GM23248 (cell line): ENCODE measurements at regions not wholly inside any gene's neighbourhood (a gene's known extent, or its start where the extent isn't known, plus 50 kb on each side); places are given as distances from the start of the nearest gene placed in this dataset.

ENCODE experiments used
- EZH2 ChIP-seq: fragments of 200-600 bp; sonication (generic); IDR thresholded peaks from 2 replicates; pipeline ENCODE4 v1.6.1; 2018; ENCODE audit warnings: antibody characterized with exemption, mild to moderate bottlenecking; ENCODE audit not compliant: insufficient read depth, poor library complexity, severe bottlenecking
- EZH2phosphoT487 ChIP-seq: fragments of 200-600 bp; sonication (generic); IDR thresholded peaks from 2 replicates; pipeline ENCODE4 v1.6.1; 2018; ENCODE audit warnings: antibody characterized with exemption, moderate library complexity, mild to moderate bottlenecking, low read depth; ENCODE audit not compliant: insufficient read depth

- TF ChIP-seq EZH2phosphoT487 (no peak), EZH2 (no peak)
Measured at GRCh38 chr17:27218719-27219488, 75.0 kb upstream of the WSB1 start.
